IPS-20b (cell line): ENCODE measurements at regions not wholly inside any gene's neighbourhood (a gene's known extent, or its start where the extent isn't known, plus 50 kb on each side); places are given as distances from the start of the nearest gene placed in this dataset.

Source experiments
- H3K27ac ChIP-seq: one replicate; pipeline ENCODE4 v1.5.1; 2013; ENCODE audit warnings: low read length
- H3K27me3 ChIP-seq: 2 replicates; pipeline ENCODE4 v1.6.1; 2013; ENCODE audit warnings: mild to moderate bottlenecking, low read length, inconsistent platforms; ENCODE audit not compliant: insufficient read depth
- H3K36me3 ChIP-seq: 2 replicates; pipeline ENCODE4 v1.6.1; 2013; ENCODE audit warnings: low read depth, mild to moderate bottlenecking, inconsistent platforms, low read length, moderate library complexity; ENCODE audit not compliant: insufficient read depth
- H3K4me1 ChIP-seq: 2 replicates; pipeline ENCODE4 v1.6.1; 2013; ENCODE audit warnings: mild to moderate bottlenecking, control low read depth, inconsistent platforms, low read length, moderate library complexity; ENCODE audit not compliant: insufficient read depth
- H3K4me3 ChIP-seq: 2 replicates; pipeline ENCODE4 v1.5.1; 2013; ENCODE audit warnings: mild to moderate bottlenecking, low read length, inconsistent platforms
- H3K9ac ChIP-seq: 2 replicates; pipeline ENCODE4 v1.6.1; 2013; ENCODE audit warnings: low read depth, mild to moderate bottlenecking, inconsistent platforms, low read length, moderate library complexity
- H3K9me3 ChIP-seq: 2 replicates; pipeline ENCODE4 v1.6.1; 2013; ENCODE audit warnings: mild to moderate bottlenecking, low read depth, low read length, inconsistent platforms; ENCODE audit not compliant: insufficient read depth

DNA sequence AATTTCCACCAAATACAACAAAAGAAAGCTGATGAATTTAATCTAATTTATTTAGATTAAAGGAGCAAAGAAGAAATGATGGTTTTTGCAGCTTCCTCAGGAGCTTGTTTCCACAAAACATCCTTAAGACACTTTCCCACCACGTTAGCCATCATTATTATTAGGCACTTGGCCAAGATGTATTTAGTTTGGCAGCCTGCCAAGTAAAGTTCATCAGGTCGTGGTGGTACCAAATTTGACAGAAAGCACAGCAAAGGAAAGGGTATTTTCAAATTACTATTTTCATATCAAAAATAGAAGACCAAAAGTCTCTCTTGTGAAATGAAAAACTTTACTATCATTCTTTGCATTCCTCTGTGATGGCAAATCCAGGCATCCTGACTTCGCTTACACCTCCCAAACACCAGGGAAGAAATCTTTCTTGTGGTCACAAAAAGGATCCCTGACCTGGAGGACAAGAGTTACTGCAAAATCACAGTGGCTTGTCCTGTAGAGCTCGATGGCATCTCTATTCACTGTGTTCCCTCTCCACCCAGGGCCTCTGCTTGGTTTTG, 123.1 kb upstream of the INHBA start:
- Histone ChIP-seq H3K27me3 (no peaks in the 10 kb centered on the region), H3K9me3 (no peaks in the 10 kb centered on the region; the same call in 1 of the 2 replicates), H3K9ac (no peak overlapping the region), H3K36me3 (no peaks in the 10 kb centered on the region), H3K4me1 (peaks cover 10% of the 10 kb centered on the region; the same call in 1 of the 2 replicates), H3K27ac (no peak overlapping the region), H3K4me3 (no peak overlapping the region)

DNA sequence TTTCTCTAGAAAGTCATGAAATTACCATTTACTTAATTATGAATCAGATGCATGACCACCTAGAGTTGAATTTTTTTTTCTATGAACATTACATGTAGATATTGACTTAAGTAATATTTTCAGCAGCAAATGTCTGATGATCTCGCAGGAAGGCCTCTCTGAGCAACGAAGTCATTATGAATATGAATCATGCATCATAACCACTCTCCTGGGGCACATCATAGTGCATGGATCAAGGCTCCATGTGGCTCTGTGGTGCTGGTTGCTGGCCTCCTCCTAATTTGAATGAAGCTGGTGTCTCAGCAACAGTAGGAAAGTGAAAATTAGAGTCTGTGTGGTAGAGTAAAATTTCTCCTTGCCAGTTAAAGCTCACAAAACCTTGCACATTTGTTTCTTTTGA, 121.4 kb upstream of the INHBA start:
- no peak overlapping the region for H3K9ac ChIP-seq
- peaks cover 10% of the 10 kb centered on the region; the same call in 1 of the 2 replicates for H3K4me1 ChIP-seq
- no peak overlapping the region for H3K27ac ChIP-seq
- no peak overlapping the region for H3K4me3 ChIP-seq
- no peaks in the 10 kb centered on the region for H3K27me3 ChIP-seq
- H3K9me3 ChIP-seq = no peaks in the 10 kb centered on the region; the same call in 1 of the 2 replicates
- H3K36me3 ChIP-seq = no peaks in the 10 kb centered on the region

DNA sequence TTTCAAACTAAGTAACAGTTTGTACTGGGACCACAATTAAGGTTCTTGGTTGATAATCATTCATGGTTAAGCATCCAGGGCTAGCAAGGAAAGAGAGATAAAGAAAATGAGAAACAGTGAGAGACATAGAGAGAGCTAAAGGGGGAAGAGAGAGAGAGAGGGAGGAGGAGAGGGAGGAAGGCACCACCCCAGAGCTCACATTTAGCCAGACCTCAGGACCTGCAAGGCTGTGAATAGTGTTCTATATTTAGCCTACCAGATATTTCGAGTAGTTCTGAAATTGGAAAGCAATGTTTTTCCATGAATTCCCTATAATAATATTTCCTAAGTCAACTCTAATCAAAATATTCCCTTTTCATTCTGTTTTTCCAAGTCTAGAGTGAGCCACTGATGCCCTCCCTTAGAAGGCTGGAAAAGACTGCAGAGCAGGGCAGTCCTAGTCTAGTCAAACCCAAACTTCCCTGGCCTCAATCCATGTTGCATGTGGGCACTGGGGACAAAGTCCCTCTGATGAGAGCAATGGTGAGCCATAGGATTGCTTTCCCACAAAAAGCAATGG, 119.4 kb upstream of the INHBA start:
- H3K4me3 ChIP-seq = no peak overlapping the region
- no peak overlapping the region for H3K27ac ChIP-seq
- H3K4me1 ChIP-seq = peaks cover 10% of the 10 kb centered on the region; the same call in 1 of the 2 replicates
- no peaks in the 10 kb centered on the region for H3K36me3 ChIP-seq
- no peaks in the 10 kb centered on the region for H3K9me3 ChIP-seq
- H3K27me3 ChIP-seq = no peaks in the 10 kb centered on the region
- H3K9ac ChIP-seq = no peak overlapping the region

DNA sequence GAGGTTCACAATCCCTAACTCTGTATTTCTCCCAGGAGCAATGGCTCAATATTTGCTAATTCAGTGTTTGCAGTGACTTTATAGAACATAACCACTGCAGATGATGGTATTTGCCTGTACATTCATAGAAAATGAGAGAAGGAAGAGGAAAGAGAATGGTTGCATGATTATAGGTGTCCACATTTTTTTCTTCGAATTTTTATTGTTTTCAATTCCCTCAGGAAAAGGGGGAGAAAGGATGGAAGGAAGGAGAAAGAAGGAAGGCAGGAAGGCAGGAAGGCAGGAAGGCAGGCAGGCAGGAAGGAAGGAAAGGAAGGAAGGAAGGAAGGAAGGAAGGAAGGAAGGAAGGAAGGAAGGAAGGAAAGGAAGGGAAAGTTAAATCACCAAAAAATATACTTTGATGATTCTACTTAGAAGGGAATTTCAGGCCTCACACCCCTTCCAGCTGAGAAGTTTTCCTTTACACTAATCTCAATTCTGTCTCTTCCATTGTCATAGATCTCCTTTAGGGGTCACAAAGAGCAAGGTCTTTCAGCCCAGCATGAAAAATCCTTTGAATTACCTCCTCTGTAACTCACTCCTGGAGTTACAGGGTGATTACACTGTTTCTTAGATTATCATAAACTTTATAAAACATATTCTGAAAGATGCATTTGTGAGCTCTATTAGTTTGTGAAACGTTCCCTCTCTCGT, 118.8 kb upstream of the INHBA start:
- Histone ChIP-seq H3K4me1 (peaks cover 10% of the 10 kb centered on the region; the same call in 1 of the 2 replicates), H3K9ac (no peak overlapping the region), H3K27ac (no peak overlapping the region), H3K4me3 (no peak overlapping the region), H3K9me3 (no peaks in the 10 kb centered on the region), H3K36me3 (no peaks in the 10 kb centered on the region), H3K27me3 (no peaks in the 10 kb centered on the region)

DNA sequence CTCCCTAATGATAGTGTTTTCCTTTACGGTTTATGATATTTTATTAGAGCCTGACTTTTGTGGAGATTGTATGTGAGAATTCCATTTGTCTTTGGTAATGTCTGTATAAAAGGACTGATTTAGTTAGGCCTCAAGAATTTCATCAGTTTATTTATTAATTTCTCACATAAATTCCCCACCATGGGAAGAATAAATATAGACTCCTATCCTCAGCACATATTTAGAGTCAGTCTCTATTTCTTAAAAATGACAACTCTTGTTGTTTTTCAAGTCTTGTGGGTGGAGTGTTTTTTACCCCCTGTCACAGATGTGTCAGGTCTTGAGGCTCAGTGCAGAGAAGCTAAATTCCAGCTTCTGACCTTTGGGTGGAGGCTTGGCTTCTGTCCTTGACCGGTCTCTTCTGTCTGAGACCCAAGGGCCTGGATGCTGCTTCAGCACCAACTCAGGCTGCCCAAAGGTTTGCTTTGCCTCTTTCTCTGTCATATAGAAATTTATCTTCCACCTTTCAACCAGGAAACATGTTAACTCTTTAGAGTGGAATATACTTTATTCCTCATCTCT, 117.3 kb upstream of the INHBA start:
- H3K4me3 ChIP-seq = no peak overlapping the region
- H3K9me3 ChIP-seq = no peaks in the 10 kb centered on the region
- no peak overlapping the region for H3K27ac ChIP-seq
- H3K36me3 ChIP-seq = no peaks in the 10 kb centered on the region
- H3K27me3 ChIP-seq = no peaks in the 10 kb centered on the region
- H3K9ac ChIP-seq = no peak overlapping the region
- H3K4me1 ChIP-seq = peaks cover 10% of the 10 kb centered on the region; the same call in 1 of the 2 replicates

DNA sequence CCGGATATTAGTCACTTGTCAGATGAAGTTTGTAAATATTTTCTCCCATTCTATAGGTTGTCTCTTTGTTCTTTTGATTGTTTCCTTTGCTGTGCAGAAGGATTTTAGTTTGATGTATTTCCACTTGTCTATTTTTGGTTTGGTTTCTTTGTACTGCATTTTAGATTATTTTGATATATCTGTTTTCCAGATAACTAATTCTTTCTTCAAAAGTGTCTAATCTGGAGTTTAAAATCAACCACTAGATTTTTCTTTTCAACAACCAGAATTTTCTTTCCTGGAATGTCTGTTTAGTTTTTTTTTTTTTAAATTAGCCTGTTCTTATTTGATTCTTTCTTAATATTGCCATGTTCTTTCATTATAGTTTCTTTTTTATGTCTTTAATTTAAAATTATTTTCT, 116.8 kb upstream of the INHBA start:
- no peak overlapping the region for H3K4me3 ChIP-seq
- H3K27me3 ChIP-seq = no peaks in the 10 kb centered on the region
- H3K36me3 ChIP-seq = no peaks in the 10 kb centered on the region
- no peaks in the 10 kb centered on the region for H3K9me3 ChIP-seq
- H3K27ac ChIP-seq = no peak overlapping the region
- H3K4me1 ChIP-seq = peaks cover 10% of the 10 kb centered on the region; the same call in 1 of the 2 replicates
- H3K9ac ChIP-seq = no peak overlapping the region

DNA sequence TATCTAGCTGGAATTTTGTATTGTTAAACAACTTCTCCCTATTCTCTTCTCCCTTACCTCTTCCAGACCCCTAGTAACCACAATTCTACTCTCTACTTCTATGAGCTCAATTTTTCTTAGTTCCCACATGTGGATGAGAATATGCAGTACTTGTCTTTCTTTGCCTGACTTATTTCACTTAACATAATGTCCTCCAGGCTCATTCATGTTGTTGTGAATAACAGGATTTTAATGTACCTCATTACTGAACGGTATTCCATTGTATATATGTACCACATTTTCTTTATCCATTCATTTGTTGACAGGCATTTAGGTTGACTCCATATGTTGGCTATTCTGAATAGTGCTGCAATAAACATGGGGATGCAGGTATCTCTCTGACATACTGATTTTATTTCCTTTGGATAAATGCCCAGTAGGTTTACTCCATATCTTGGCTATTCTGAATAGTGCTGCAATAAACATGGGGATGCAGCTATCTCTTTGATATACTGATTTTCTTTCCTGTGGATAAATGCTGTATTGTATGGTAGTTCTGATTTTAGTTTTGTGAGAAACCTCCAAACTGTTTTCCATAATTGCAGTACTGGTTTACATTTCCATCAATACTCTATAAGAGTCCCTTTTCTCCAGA, 116.0 kb upstream of the INHBA start:
- H3K36me3 ChIP-seq = no peaks in the 10 kb centered on the region
- H3K27me3 ChIP-seq = no peaks in the 10 kb centered on the region
- no peak overlapping the region for H3K9ac ChIP-seq
- no peak overlapping the region for H3K4me3 ChIP-seq
- no peak overlapping the region for H3K27ac ChIP-seq
- H3K9me3 ChIP-seq = no peaks in the 10 kb centered on the region
- peaks cover 10% of the 10 kb centered on the region; the same call in 1 of the 2 replicates for H3K4me1 ChIP-seq

DNA sequence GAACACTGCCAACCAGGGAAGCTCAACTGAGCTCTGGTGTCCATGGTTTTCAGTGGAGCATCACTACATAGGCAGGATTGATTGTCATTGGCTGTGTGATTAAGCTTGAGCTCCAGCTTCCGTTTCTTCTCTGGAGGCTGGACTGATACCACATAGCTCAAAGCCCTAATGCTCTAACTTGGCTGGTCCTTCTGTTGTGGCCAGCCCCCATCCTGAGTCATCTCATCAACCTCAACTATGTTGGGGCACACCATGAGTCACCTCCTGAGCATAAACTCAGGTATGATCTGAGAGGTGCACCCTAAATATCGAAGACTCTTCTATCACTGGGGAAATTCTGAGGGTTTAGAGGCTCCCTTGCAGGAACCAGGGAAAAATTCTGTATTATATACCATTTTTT, 114.5 kb upstream of the INHBA start:
- no peak overlapping the region for H3K9ac ChIP-seq

DNA sequence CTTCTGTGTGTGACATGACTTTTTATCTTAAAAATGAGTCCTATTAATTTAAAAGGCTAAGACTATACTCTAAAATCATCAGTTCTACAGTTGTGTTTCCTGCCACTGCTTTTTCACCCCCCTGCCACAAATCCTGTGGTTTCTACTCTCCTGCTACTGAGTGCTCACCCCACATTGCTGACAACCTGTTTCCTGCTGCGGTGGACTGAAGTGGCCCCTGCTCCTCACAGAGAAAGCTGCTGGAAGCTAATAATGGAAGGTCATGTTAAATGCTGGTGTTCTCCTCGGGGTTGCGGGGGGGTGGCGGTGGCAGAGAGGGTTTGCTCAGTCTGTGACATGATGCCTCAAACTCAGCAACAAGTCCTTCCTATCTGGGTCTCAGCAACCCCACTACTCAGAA, 113.2 kb upstream of the INHBA start:
- no peak overlapping the region for H3K27ac ChIP-seq
- peaks cover 11% of the 10 kb centered on the region; the same call in 1 of the 2 replicates for H3K4me1 ChIP-seq
- H3K4me3 ChIP-seq = no peak overlapping the region
- H3K27me3 ChIP-seq = no peaks in the 10 kb centered on the region
- H3K9me3 ChIP-seq = no peaks in the 10 kb centered on the region
- H3K9ac ChIP-seq = no peak overlapping the region
- no peaks in the 10 kb centered on the region for H3K36me3 ChIP-seq

More for the DNA sequence above, 114.5 kb upstream of the INHBA start:
- Histone ChIP-seq H3K36me3 (no peaks in the 10 kb centered on the region), H3K27ac (no peak overlapping the region), H3K4me3 (no peak overlapping the region), H3K4me1 (peaks cover 19% of the 10 kb centered on the region; the same call in 1 of the 2 replicates), H3K27me3 (no peaks in the 10 kb centered on the region), H3K9me3 (no peaks in the 10 kb centered on the region)

DNA sequence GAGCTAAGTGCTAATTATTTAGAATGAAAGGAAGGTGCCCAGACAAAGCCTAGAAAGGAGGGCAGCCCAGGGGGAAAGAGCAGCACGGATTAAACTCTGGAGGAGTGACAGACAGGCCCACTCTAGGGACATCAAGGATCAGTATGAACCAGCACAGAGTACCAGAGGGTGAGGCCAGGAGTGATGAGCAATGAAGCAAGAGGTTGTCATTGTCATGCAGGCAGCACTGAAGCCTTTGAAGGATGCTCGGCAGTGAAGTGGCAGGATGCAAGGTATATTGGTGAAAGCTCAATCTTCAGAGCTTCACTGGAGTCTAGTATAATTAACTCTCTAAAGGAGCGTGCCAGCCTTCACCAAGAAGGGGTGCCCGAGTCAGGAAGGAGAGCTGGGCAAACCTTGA, 112.0 kb upstream of the INHBA start:
- Histone ChIP-seq H3K9me3 (peaks cover 2% of the 10 kb centered on the region; the same call in 1 of the 2 replicates), H3K4me1 (peaks cover 9% of the 10 kb centered on the region; the same call in 1 of the 2 replicates), H3K4me3 (no peak overlapping the region), H3K27me3 (no peaks in the 10 kb centered on the region), H3K36me3 (no peaks in the 10 kb centered on the region), H3K27ac (no peak overlapping the region), H3K9ac (no peak overlapping the region)

DNA sequence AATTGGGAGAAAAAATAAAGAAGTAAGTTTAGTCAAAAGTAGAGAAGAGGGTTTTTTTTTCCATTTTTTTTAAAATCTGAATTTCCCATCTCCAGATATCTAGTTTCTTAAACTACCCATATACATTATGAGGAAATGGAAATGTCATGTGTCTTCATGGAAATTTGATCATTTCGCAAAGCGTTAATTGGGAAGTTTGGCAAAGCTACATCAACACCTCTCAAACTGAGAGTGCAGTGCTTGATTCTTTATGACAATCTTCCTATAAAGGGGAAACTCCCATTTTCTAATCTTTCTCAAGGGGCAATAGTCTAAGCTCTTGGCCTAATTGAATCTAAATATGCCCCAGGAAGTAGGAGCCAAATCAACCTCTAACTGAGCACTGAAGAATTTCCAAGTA, 110.4 kb upstream of the INHBA start:
- Histone ChIP-seq H3K4me3 (no peak overlapping the region), H3K27ac (no peak overlapping the region), H3K27me3 (no peaks in the 10 kb centered on the region), H3K9me3 (peaks cover 4% of the 10 kb centered on the region; the same call in 1 of the 2 replicates), H3K36me3 (no peaks in the 10 kb centered on the region), H3K9ac (no peak overlapping the region), H3K4me1 (peaks cover 14% of the 10 kb centered on the region; the same call in 1 of the 2 replicates)
